Liver (tissue), 8 donors: ENCODE measurements at regions not wholly inside any gene's neighbourhood (a gene's known extent, or its start where the extent isn't known, plus 50 kb on each side); places are given as distances from the start of the nearest gene placed in this dataset.

Experiments
- DNase-seq: peaks from one replicate; pipeline ENCODE4 v3.0.0-alpha.2; 2017; ENCODE audit warnings: low spot score
- H3K27ac ChIP-seq, 2 donors: one replicate each; pipeline ENCODE4 v1.7.0; 2013; ENCODE audit warnings: inconsistent platforms in 2 of 2, low read length in 2 of 2, control low read depth in 1 of 2, low read depth in 1 of 2, mild to moderate bottlenecking in 1 of 2
- H3K27me3 ChIP-seq, 4 donors: one replicate each; pipeline versions ENCODE4 v1.6.1 to v1.7.0; 2013; ENCODE audit warnings: low read length in 3 of 4, inconsistent platforms in 1 of 4, mild to moderate bottlenecking in 1 of 4, moderate library complexity in 1 of 4; ENCODE audit not compliant: control insufficient read depth in 4 of 4, insufficient read depth in 4 of 4
- H3K36me3 ChIP-seq, 4 donors: one replicate each; pipeline versions ENCODE4 v1.6.1 to v1.7.0; 2013; ENCODE audit warnings: low read length in 3 of 4, mild to moderate bottlenecking in 3 of 4, low read depth in 1 of 4, moderate library complexity in 1 of 4; ENCODE audit not compliant: control insufficient read depth in 4 of 4, insufficient read depth in 3 of 4
- H3K4me1 ChIP-seq, 4 donors: one replicate each; pipeline versions ENCODE4 v1.6.1 to v1.7.0; 2013; ENCODE audit warnings: low read length in 3 of 4, mild to moderate bottlenecking in 3 of 4, moderate library complexity in 1 of 4; ENCODE audit not compliant: control insufficient read depth in 4 of 4, insufficient read depth in 4 of 4
- H3K4me3 ChIP-seq, 3 donors: one replicate each; pipeline versions ENCODE4 v1.6.1 to v1.7.0; 2013; ENCODE audit warnings: low read length in 3 of 3, control low read depth in 1 of 3, low read depth in 1 of 3, mild to moderate bottlenecking in 1 of 3
- H3K9ac ChIP-seq, 2 donors: one replicate each; pipeline ENCODE4 v1.7.0; 2013; ENCODE audit warnings: low read length in 2 of 2, mild to moderate bottlenecking in 2 of 2, moderate library complexity in 2 of 2, control low read depth in 1 of 2, low read depth in 1 of 2
- H3K9me3 ChIP-seq, 4 donors: one replicate each; pipeline versions ENCODE4 v1.6.1 to v1.7.0; 2013; ENCODE audit warnings: low read length in 3 of 4; ENCODE audit not compliant: control insufficient read depth in 4 of 4
- EGR1 ChIP-seq, 2 donors: IDR thresholded peaks; 2 replicates each; pipeline ENCODE4 v1.6.1; 2016 to 2018; ENCODE audit warnings: antibody characterized with exemption in 2 of 2, low read depth in 2 of 2
- FOXA1 ChIP-seq: IDR thresholded peaks from 2 replicates; pipeline ENCODE4 v1.6.1; 2016; ENCODE audit warnings: antibody characterized with exemption
- FOXA2 ChIP-seq: IDR thresholded peaks from 2 replicates; pipeline ENCODE4 v1.6.1; 2016; ENCODE audit warnings: antibody characterized with exemption
- GABPA ChIP-seq, 2 donors: IDR thresholded peaks in 1 of 2; conservative IDR thresholded peaks in 1 of 2; 2 replicates each; pipeline ENCODE4 v1.6.1; 2016; ENCODE audit warnings: antibody characterized with exemption in 2 of 2, mild to moderate bottlenecking in 1 of 2, moderate library complexity in 1 of 2
- HNF4A ChIP-seq, 2 donors: conservative IDR thresholded peaks; 2 replicates each; pipeline ENCODE4 v1.6.1; 2016; ENCODE audit warnings: antibody characterized with exemption in 2 of 2, mild to moderate bottlenecking in 2 of 2
- HNF4G ChIP-seq: IDR thresholded peaks from 2 replicates; pipeline ENCODE4 v1.6.1; 2016; ENCODE audit warnings: antibody characterized with exemption
- JUND ChIP-seq, 2 donors: IDR thresholded peaks; 2 replicates each; pipeline ENCODE4 v1.6.1; 2016; ENCODE audit warnings: antibody characterized with exemption in 2 of 2
- NR2F2 ChIP-seq: IDR thresholded peaks from 2 replicates; pipeline ENCODE4 v1.6.1; 2016; ENCODE audit warnings: antibody characterized with exemption
- RAD21 ChIP-seq, 2 donors: IDR thresholded peaks; 2 replicates each; pipeline ENCODE4 v1.6.1; 2016; ENCODE audit warnings: antibody characterized with exemption in 2 of 2, mild to moderate bottlenecking in 2 of 2
- RXRA ChIP-seq, 2 donors: IDR thresholded peaks; 2 replicates each; pipeline ENCODE4 v1.6.1; 2017 to 2018; ENCODE audit warnings: antibody characterized with exemption in 2 of 2, mild to moderate bottlenecking in 1 of 2
- SP1 ChIP-seq: IDR thresholded peaks from 2 replicates; pipeline ENCODE4 v1.6.1; 2018; ENCODE audit warnings: antibody characterized with exemption, mild to moderate bottlenecking
- TAF1 ChIP-seq: conservative IDR thresholded peaks from 2 replicates; pipeline ENCODE4 v1.6.1; 2016; ENCODE audit warnings: antibody characterized with exemption, mild to moderate bottlenecking
- YY1 ChIP-seq: IDR thresholded peaks from 2 replicates; pipeline ENCODE4 v1.6.1; 2016; ENCODE audit warnings: antibody characterized with exemption, mild to moderate bottlenecking
- WGBS: extraction: QIAGEN DNeasy Blood & Tissue Kit; methylation state at CpG from one replicate; pipeline ENCODE4 v1.1.7; 2013; 5-methylcytosine and 5-hydroxymethylcytosine counted together
- TF ChIP-seq, protein P1 (sequence below): IDR thresholded peaks from 2 replicates; pipeline ENCODE4 v1.6.1; 2016; ENCODE audit warnings: antibody characterized with exemption
- TF ChIP-seq, protein P2 (sequence below): IDR thresholded peaks from 2 replicates; pipeline ENCODE4 v1.6.1; 2016; ENCODE audit warnings: antibody characterized with exemption, mild to moderate bottlenecking
- TF ChIP-seq, protein P3 (sequence below): IDR thresholded peaks from 2 replicates; pipeline ENCODE4 v1.6.1; 2016; ENCODE audit warnings: antibody characterized with exemption
- TF ChIP-seq, protein P4 (sequence below): fragments of 150-350 bp; IDR thresholded peaks from 2 replicates; pipeline ENCODE4 v1.5.1; 2017; ENCODE audit warnings: improper control_type of control experiment, low read depth, low read length; ENCODE audit not compliant: missing input control
- TF ChIP-seq, protein P5 (sequence below): IDR thresholded peaks from 2 replicates; pipeline ENCODE4 v1.6.1; 2016; ENCODE audit warnings: antibody characterized with exemption
- donor health status: healthy.
- donor health status: healthy.
- donor health status: healthy.
- donor health status: healthy.
- donor health status: healthy.

DNA sequence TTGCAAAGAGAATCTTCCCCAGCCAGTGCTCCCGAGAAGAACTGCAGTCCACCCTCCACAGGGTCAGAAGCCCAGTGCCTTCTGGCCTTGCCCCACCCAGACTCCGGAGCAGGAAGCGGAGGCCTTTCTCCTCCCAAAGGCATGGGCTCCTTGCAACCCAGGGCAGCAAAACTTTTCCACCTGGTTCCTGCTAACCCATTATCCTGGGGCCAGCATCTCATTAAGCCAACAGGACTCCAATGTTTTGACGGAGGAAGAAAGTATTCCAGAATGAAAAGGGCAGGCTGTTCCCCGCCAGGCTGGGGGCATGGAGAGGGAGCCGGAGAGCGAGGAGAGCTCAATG is 88.1 kb downstream of the RTL6 start:
- Histone ChIP-seq H3K36me3 (no peaks in the 10 kb centered on the region), H3K4me3 (no peak overlapping the region), H3K4me1 (peaks cover 0 to 2% (median 0%) of the 10 kb centered on the region in 4 donors), H3K27me3 (peaks cover 0 to 3% (median 0%) of the 10 kb centered on the region in 4 donors), H3K9ac (no peak overlapping the region), H3K9me3 (no peaks in the 10 kb centered on the region), H3K27ac (no peak overlapping the region)
- 87% methylated on average over 7 of the region's 7 CpGs for WGBS
- TF ChIP-seq SP1 (no peak), FOXA2 (no peak), YY1 (no peak), FOXA1 (no peak), NR2F2 (no peak), EGR1 (IDR thresholded peaks at IDR 0.05; ENCODE audit: low read depth in 2 of 2) (no peak), HNF4G (no peak), TAF1 (no peak), GABPA (IDR thresholded peaks at IDR 0.05 in 1 of 2, conservative IDR thresholded peaks at IDR 0.05 in 1 of 2) (no peak), HNF4A (conservative IDR thresholded peaks at IDR 0.05) (no peak)
- TF ChIP-seq, protein P1, sequence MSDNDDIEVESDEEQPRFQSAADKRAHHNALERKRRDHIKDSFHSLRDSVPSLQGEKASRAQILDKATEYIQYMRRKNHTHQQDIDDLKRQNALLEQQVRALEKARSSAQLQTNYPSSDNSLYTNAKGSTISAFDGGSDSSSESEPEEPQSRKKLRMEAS: no peak
- TF ChIP-seq, protein P2, sequence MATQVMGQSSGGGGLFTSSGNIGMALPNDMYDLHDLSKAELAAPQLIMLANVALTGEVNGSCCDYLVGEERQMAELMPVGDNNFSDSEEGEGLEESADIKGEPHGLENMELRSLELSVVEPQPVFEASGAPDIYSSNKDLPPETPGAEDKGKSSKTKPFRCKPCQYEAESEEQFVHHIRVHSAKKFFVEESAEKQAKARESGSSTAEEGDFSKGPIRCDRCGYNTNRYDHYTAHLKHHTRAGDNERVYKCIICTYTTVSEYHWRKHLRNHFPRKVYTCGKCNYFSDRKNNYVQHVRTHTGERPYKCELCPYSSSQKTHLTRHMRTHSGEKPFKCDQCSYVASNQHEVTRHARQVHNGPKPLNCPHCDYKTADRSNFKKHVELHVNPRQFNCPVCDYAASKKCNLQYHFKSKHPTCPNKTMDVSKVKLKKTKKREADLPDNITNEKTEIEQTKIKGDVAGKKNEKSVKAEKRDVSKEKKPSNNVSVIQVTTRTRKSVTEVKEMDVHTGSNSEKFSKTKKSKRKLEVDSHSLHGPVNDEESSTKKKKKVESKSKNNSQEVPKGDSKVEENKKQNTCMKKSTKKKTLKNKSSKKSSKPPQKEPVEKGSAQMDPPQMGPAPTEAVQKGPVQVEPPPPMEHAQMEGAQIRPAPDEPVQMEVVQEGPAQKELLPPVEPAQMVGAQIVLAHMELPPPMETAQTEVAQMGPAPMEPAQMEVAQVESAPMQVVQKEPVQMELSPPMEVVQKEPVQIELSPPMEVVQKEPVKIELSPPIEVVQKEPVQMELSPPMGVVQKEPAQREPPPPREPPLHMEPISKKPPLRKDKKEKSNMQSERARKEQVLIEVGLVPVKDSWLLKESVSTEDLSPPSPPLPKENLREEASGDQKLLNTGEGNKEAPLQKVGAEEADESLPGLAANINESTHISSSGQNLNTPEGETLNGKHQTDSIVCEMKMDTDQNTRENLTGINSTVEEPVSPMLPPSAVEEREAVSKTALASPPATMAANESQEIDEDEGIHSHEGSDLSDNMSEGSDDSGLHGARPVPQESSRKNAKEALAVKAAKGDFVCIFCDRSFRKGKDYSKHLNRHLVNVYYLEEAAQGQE: no peak
- DNase-seq: no peak

DNA sequence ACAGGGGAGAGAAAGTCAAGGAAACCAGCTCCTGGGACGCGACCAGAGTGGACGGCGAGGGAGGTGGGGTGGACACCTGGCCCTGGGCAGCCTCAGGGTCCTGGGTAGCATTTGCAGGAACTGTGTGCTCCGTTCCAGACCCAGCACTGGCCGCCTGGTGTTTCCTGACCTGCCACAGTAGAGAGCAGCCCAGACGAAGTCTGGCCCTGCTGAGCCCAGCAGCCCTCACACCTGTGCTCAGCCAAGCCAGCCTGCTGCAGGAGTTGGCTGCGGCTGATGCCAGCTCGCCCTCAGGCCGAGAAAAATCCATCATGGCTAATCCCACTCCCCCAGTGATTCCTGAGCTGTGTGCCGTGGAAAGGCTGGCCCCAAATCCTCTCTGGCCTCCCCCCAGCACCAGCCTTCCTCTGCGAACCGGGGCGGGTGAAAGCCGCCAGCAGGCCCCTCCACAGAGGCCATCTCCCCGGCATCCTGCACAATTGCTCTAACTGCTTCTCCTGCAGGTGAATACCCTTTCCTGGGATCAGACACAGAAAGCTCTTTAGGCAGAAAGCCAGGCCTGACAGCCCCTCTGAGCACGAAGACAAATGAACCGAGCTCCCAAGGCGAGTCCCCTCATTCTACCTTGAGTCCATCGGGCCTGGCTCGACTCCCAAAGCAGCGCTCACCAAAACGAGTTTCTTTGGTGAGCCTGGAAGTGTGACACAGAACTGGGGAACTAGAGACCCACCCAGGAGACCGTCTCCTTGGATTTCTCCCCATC is 88.6 kb downstream of the RTL6 start:
- TF ChIP-seq GABPA (IDR thresholded peaks at IDR 0.05 in 1 of 2, conservative IDR thresholded peaks at IDR 0.05 in 1 of 2) (no peak), HNF4G (no peak), JUND (IDR thresholded peaks at IDR 0.05) (no peak), HNF4A (conservative IDR thresholded peaks at IDR 0.05) (no peak), TAF1 (no peak), NR2F2 (no peak), EGR1 (IDR thresholded peaks at IDR 0.05; ENCODE audit: low read depth in 2 of 2) (no peak), RXRA (IDR thresholded peaks at IDR 0.05) (no peak), SP1 (no peak), FOXA1 (no peak), RAD21 (IDR thresholded peaks at IDR 0.05) (no peak), YY1 (no peak), FOXA2 (no peak)
- TF ChIP-seq, protein P3, sequence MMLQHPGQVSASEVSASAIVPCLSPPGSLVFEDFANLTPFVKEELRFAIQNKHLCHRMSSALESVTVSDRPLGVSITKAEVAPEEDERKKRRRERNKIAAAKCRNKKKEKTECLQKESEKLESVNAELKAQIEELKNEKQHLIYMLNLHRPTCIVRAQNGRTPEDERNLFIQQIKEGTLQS: no peak
- TF ChIP-seq, protein P4, sequence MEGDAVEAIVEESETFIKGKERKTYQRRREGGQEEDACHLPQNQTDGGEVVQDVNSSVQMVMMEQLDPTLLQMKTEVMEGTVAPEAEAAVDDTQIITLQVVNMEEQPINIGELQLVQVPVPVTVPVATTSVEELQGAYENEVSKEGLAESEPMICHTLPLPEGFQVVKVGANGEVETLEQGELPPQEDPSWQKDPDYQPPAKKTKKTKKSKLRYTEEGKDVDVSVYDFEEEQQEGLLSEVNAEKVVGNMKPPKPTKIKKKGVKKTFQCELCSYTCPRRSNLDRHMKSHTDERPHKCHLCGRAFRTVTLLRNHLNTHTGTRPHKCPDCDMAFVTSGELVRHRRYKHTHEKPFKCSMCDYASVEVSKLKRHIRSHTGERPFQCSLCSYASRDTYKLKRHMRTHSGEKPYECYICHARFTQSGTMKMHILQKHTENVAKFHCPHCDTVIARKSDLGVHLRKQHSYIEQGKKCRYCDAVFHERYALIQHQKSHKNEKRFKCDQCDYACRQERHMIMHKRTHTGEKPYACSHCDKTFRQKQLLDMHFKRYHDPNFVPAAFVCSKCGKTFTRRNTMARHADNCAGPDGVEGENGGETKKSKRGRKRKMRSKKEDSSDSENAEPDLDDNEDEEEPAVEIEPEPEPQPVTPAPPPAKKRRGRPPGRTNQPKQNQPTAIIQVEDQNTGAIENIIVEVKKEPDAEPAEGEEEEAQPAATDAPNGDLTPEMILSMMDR: no peak
- TF ChIP-seq, protein P1: no peak
- TF ChIP-seq, protein P5, sequence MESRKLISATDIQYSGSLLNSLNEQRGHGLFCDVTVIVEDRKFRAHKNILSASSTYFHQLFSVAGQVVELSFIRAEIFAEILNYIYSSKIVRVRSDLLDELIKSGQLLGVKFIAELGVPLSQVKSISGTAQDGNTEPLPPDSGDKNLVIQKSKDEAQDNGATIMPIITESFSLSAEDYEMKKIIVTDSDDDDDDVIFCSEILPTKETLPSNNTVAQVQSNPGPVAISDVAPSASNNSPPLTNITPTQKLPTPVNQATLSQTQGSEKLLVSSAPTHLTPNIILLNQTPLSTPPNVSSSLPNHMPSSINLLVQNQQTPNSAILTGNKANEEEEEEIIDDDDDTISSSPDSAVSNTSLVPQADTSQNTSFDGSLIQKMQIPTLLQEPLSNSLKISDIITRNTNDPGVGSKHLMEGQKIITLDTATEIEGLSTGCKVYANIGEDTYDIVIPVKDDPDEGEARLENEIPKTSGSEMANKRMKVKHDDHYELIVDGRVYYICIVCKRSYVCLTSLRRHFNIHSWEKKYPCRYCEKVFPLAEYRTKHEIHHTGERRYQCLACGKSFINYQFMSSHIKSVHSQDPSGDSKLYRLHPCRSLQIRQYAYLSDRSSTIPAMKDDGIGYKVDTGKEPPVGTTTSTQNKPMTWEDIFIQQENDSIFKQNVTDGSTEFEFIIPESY: no peak
- TF ChIP-seq, protein P2: no peak
- DNase-seq: no peak
- Histone ChIP-seq H3K27me3 (peaks cover 0 to 3% (median 0%) of the 10 kb centered on the region in 4 donors), H3K4me1 (peaks cover 0 to 2% (median 0%) of the 10 kb centered on the region in 4 donors), H3K4me3 (no peak overlapping the region), H3K36me3 (no peaks in the 10 kb centered on the region), H3K27ac (no peak overlapping the region), H3K9me3 (no peaks in the 10 kb centered on the region), H3K9ac (no peak overlapping the region)
- WGBS: 85% methylated on average over 24 of the region's 24 CpGs
